HepG2 (cell line): ENCODE measurements at regions not wholly inside any gene's neighbourhood (a gene's known extent, or its start where the extent isn't known, plus 50 kb on each side); places are given as distances from the start of the nearest gene placed in this dataset.

ENCODE experiments used
- MIER3 ChIP-seq: IDR thresholded peaks from 2 replicates; pipeline ENCODE4 v1.6.1; 2016; ENCODE audit warnings: missing compliant biosample characterization, borderline replicate concordance
- ZBTB7A ChIP-seq: sonication (generic); formaldehyde crosslinking; IDR thresholded peaks from 2 replicates; pipeline ENCODE4 v1.8.0; 2022; ENCODE audit warnings: mild to moderate bottlenecking, missing genetic modification reagents
- ZNF510 ChIP-seq: sonication (generic); formaldehyde crosslinking; IDR thresholded peaks from 2 replicates; pipeline ENCODE4 v1.4.0; 2020; ENCODE audit warnings: low read depth, mild to moderate bottlenecking, missing genetic modification reagents
- TF ChIP-seq, protein P1 (sequence below): fragments of 450-650 bp; IDR thresholded peaks from 2 replicates; pipeline ENCODE4 v1.6.1; 2017; ENCODE audit warnings: mild to moderate bottlenecking

DNA sequence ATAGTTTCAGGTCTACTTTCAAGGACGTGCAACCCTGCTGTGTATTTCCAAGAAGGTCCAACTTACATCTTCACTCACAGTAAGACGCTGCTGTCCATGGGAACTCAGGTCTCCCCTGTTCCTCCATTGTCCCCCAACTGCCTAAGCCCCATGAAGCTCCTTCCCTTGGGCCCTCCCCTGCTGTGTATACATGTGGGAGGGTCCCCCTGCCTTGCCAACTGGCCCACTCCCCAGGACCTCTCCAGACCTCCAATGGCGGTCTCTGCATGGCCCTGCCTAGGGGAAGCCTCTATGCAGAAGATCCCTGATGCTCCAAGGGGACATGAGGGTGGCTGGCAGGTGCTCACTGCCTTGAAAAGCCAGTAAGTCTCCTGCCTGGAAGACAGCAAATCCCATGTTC lies 186.7 kb upstream of the CST7 start:
- TF ChIP-seq MIER3 (CRISPR knock-in tag) = no peak
- TF ChIP-seq ZNF510 (CRISPR knock-in tag) = no peak
- no peak for TF ChIP-seq ZBTB7A (CRISPR knock-in tag)
- TF ChIP-seq, protein P1, sequence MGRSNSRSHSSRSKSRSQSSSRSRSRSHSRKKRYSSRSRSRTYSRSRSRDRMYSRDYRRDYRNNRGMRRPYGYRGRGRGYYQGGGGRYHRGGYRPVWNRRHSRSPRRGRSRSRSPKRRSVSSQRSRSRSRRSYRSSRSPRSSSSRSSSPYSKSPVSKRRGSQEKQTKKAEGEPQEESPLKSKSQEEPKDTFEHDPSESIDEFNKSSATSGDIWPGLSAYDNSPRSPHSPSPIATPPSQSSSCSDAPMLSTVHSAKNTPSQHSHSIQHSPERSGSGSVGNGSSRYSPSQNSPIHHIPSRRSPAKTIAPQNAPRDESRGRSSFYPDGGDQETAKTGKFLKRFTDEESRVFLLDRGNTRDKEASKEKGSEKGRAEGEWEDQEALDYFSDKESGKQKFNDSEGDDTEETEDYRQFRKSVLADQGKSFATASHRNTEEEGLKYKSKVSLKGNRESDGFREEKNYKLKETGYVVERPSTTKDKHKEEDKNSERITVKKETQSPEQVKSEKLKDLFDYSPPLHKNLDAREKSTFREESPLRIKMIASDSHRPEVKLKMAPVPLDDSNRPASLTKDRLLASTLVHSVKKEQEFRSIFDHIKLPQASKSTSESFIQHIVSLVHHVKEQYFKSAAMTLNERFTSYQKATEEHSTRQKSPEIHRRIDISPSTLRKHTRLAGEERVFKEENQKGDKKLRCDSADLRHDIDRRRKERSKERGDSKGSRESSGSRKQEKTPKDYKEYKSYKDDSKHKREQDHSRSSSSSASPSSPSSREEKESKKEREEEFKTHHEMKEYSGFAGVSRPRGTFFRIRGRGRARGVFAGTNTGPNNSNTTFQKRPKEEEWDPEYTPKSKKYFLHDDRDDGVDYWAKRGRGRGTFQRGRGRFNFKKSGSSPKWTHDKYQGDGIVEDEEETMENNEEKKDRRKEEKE = no peak
